Trophoblast cell (in vitro differentiated cells and primary cell): ENCODE measurements at regions not wholly inside any gene's neighbourhood (a gene's known extent, or its start where the extent isn't known, plus 50 kb on each side); places are given as distances from the start of the nearest gene placed in this dataset.

Experiments
- DNase-seq, 2 donors: peaks; one replicate each; pipeline ENCODE4 v3.0.0-alpha.2; 2016
- H2AFZ ChIP-seq: 2 replicates; pipeline ENCODE4 v1.6.1; 2013; ENCODE audit warnings: low read length, moderate library complexity, mild to moderate bottlenecking; ENCODE audit not compliant: insufficient read depth, poor library complexity
- H2AK5ac ChIP-seq: 2 replicates; pipeline ENCODE4 v1.6.1; 2013; ENCODE audit warnings: mild to moderate bottlenecking, low read length
- H2BK120ac ChIP-seq: 2 replicates; pipeline ENCODE4 v1.6.1; 2013; ENCODE audit warnings: low read length, mild to moderate bottlenecking, moderate library complexity; ENCODE audit not compliant: insufficient read depth, poor library complexity
- H2BK12ac ChIP-seq: 2 replicates; pipeline ENCODE4 v1.6.1; 2013; ENCODE audit warnings: mild to moderate bottlenecking, low read length, moderate library complexity
- H2BK5ac ChIP-seq: 2 replicates; pipeline ENCODE4 v1.6.1; 2013; ENCODE audit warnings: low read length, low read depth, moderate library complexity, mild to moderate bottlenecking; ENCODE audit not compliant: poor library complexity
- H3K14ac ChIP-seq: 2 replicates; pipeline ENCODE4 v1.6.1; 2013; ENCODE audit warnings: mild to moderate bottlenecking, low read length
- H3K18ac ChIP-seq: 2 replicates; pipeline ENCODE4 v1.6.1; 2013; ENCODE audit warnings: mild to moderate bottlenecking, low read length
- H3K23ac ChIP-seq: 2 replicates; pipeline ENCODE4 v1.6.1; 2013; ENCODE audit warnings: low read length
- H3K27ac ChIP-seq: 2 replicates; pipeline ENCODE4 v1.5.1; 2013; ENCODE audit warnings: low read depth, mild to moderate bottlenecking, inconsistent platforms, low read length, moderate library complexity
- H3K27me3 ChIP-seq: 2 replicates; pipeline ENCODE4 v1.6.1; 2013; ENCODE audit warnings: inconsistent platforms, mild to moderate bottlenecking, low read length, moderate library complexity; ENCODE audit not compliant: insufficient read depth
- H3K36me3 ChIP-seq, 2 experiments: 1 replicate in 1 of 2; 2 replicates in 1 of 2; pipeline ENCODE4 v1.6.1; 2013; ENCODE audit warnings: low read length in 2 of 2, mild to moderate bottlenecking in 2 of 2, moderate library complexity in 1 of 2; ENCODE audit not compliant: insufficient read depth in 2 of 2, control insufficient read depth in 1 of 2
- H3K4ac ChIP-seq: 2 replicates; pipeline ENCODE4 v1.6.1; 2013; ENCODE audit warnings: low read depth, mild to moderate bottlenecking, low read length, moderate library complexity
- H3K4me1 ChIP-seq, 2 experiments: 1 replicate in 1 of 2; 2 replicates in 1 of 2; pipeline ENCODE4 v1.6.1; 2013; ENCODE audit warnings: low read length in 2 of 2, mild to moderate bottlenecking in 2 of 2, moderate library complexity in 1 of 2; ENCODE audit not compliant: insufficient read depth in 2 of 2, control insufficient read depth in 1 of 2
- H3K4me2 ChIP-seq: 2 replicates; pipeline ENCODE4 v1.6.1; 2013; ENCODE audit warnings: inconsistent platforms, mild to moderate bottlenecking, low read length, moderate library complexity
- H3K4me3 ChIP-seq: 2 replicates; pipeline ENCODE4 v1.5.1; 2013; ENCODE audit warnings: mild to moderate bottlenecking, low read depth, low read length, inconsistent platforms
- H3K79me1 ChIP-seq: one replicate; pipeline ENCODE4 v1.6.1; 2013; ENCODE audit warnings: low read length
- H3K79me2 ChIP-seq: 2 replicates; pipeline ENCODE4 v1.6.1; 2013; ENCODE audit warnings: low read length, mild to moderate bottlenecking; ENCODE audit not compliant: control insufficient read depth, insufficient read depth, poor library complexity
- H3K9ac ChIP-seq: 2 replicates; pipeline ENCODE4 v1.6.1; 2013; ENCODE audit warnings: mild to moderate bottlenecking, low read length
- H3K9me3 ChIP-seq: 2 replicates; pipeline ENCODE4 v1.6.1; 2013; ENCODE audit warnings: low read depth, mild to moderate bottlenecking, control low read depth, inconsistent platforms, low read length; ENCODE audit not compliant: insufficient read depth
- H4K12ac ChIP-seq: 2 replicates; pipeline ENCODE4 v1.6.1; 2013; ENCODE audit warnings: low read depth, mild to moderate bottlenecking, low read length, moderate library complexity
- H4K8ac ChIP-seq: 2 replicates; pipeline ENCODE4 v1.6.1; 2013; ENCODE audit warnings: low read depth, mild to moderate bottlenecking, low read length, moderate library complexity
- H4K91ac ChIP-seq: one replicate; pipeline ENCODE4 v1.6.1; 2013; ENCODE audit warnings: low read depth, mild to moderate bottlenecking, low read length, moderate library complexity
- WGBS: extraction: QIAGEN DNeasy Blood & Tissue Kit; methylation state at CpG from one replicate; pipeline ENCODE4 v1.1.7; 2013; ENCODE audit warnings: missing lambda C conversion rate; ENCODE audit not compliant: insufficient read length, insufficient coverage; ENCODE audit errors: extremely low coverage; 5-methylcytosine and 5-hydroxymethylcytosine counted together

DNA sequence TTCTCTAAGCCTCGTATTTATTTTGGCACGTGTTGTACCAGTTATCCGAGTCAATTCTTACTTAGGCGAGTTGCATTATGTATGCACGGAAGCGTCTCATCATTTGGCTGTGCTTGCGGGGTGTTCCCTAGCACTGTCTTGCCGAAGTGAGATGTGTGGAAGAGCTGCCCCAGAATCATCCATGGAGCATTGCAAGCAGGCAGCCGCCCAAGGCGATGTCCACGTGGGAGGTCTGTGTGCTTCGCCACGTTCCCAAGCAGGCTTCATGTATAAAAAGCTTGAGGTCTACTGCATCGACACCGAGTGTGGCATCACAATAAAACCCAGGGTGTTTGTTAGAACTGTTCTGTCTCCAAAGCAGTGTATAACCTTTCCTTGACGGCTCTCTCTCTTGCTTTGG is 849.9 kb downstream of the DCDC2C start:
- no CpG with 5 or more reads among the region's 16 CpGs for WGBS
- Histone ChIP-seq H3K27me3 (no peaks in the 10 kb centered on the region), H3K79me2 (no peaks in the 10 kb centered on the region), H3K36me3 (no peaks in the 10 kb centered on the region), H2BK12ac (no peak overlapping the region), H3K4me1 (no peaks in the 10 kb centered on the region), H2BK120ac (no peak overlapping the region), H4K12ac (no peak overlapping the region), H4K8ac (no peak overlapping the region), H2AFZ (no peak overlapping the region), H3K4me3 (no peak overlapping the region), H2BK5ac (no peak overlapping the region), H3K23ac (no peak overlapping the region), H3K18ac (no peak overlapping the region), H3K79me1 (no peaks in the 10 kb centered on the region), H2AK5ac (no peak overlapping the region), H3K4me2 (no peak overlapping the region), H4K91ac (no peak overlapping the region), H3K4ac (no peak overlapping the region), H3K27ac (no peak overlapping the region), H3K14ac (no peak overlapping the region), H3K9me3 (no peaks in the 10 kb centered on the region), H3K9ac (no peak overlapping the region)
- DNase-seq: no peak

DNA sequence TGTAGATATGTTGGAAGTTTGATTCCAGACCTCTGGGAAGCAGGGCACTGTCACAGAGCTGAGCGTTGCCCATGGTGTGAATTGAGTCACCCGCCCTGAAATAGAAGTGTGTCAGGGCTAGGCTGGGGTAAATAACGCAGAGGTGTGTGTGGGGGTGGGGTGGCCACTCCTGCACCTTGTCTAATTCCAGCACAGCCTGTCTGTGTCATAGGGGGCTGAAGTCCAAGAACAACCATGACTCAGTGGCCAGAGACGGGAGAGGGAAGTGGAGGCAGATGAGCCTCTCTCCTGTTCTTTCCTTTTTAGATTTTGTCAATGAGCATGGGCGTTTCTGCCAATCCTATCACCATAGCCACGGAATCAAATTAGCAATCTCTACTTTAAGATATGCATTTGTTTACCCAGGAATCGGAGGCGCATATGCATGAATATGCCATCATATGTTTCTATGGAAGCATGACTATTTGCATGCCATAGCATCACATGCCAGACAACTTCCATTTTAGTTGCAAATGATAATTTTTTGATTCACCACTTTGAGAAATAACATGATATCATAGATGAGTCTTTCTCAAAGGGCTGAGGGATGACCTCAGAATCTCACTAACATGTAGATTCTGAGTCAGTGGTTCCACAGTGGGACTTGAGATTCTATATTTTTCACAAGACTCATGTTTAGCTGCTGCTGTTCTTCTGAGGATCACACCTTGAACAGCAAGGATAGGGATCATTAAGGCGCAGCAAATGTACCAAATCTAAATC is 852.9 kb downstream of the DCDC2C start:
- no CpG with 5 or more reads among the region's 9 CpGs for WGBS
- Histone ChIP-seq H2BK5ac (no peak overlapping the region), H4K8ac (no peak overlapping the region), H3K18ac (no peak overlapping the region), H4K12ac (no peak overlapping the region), H3K27me3 (no peaks in the 10 kb centered on the region), H3K36me3 (no peaks in the 10 kb centered on the region), H3K9ac (no peak overlapping the region), H3K4me1 (no peaks in the 10 kb centered on the region), H2AK5ac (no peak overlapping the region), H3K79me2 (no peaks in the 10 kb centered on the region), H3K4me2 (no peak overlapping the region), H3K27ac (no peak overlapping the region), H3K79me1 (no peaks in the 10 kb centered on the region), H3K9me3 (no peaks in the 10 kb centered on the region), H2AFZ (no peak overlapping the region), H4K91ac (no peak overlapping the region), H3K23ac (no peak overlapping the region), H2BK120ac (no peak overlapping the region), H2BK12ac (no peak overlapping the region), H3K14ac (no peak overlapping the region), H3K4ac (no peak overlapping the region), H3K4me3 (no peak overlapping the region)
- no peak for DNase-seq

GRCh38 chr2:4561196-4561595 is 857.8 kb downstream of the DCDC2C start:
- H2BK120ac ChIP-seq: no peak overlapping the region
- H3K79me1 ChIP-seq: no peaks in the 10 kb centered on the region
- no peak overlapping the region for H2BK12ac ChIP-seq
- H3K4me2 ChIP-seq: no peak overlapping the region
- no peak overlapping the region for H3K18ac ChIP-seq
- no peak overlapping the region for H3K9ac ChIP-seq
- H4K91ac ChIP-seq: no peak overlapping the region
- no peaks in the 10 kb centered on the region for H3K27me3 ChIP-seq
- no peaks in the 10 kb centered on the region for H3K79me2 ChIP-seq
- DNase-seq: no peak
- H3K4me1 ChIP-seq: no peaks in the 10 kb centered on the region
- no peaks in the 10 kb centered on the region for H3K36me3 ChIP-seq
- H3K4ac ChIP-seq: no peak overlapping the region
- no peak overlapping the region for H4K8ac ChIP-seq
- no peak overlapping the region for H3K14ac ChIP-seq
- H3K4me3 ChIP-seq: no peak overlapping the region
- no peak overlapping the region for H4K12ac ChIP-seq
- no peak overlapping the region for H2AFZ ChIP-seq
- no peak overlapping the region for H3K27ac ChIP-seq
- no peak overlapping the region for H3K23ac ChIP-seq
- no peak overlapping the region for H2AK5ac ChIP-seq
- H2BK5ac ChIP-seq: no peak overlapping the region
- no peaks in the 10 kb centered on the region for H3K9me3 ChIP-seq

DNA sequence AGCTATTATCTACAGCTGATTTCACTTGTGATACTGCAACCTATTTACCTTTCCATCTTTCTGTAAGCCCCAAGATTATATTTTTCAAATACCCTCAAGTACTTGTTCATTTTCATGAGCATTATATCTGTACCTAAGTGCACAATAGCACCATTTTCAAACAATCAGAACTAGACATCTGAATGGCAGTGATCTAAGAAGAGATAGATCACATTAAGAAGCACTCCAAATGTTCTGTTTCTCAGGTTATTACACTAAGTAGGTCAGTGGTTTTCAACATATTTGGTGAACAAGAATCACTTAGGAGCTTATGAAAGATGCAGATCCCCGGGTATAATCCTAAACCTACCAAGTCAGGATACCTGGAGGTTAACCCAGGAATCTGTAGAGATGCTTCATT is 872.7 kb downstream of the DCDC2C start:
- Histone ChIP-seq H2BK120ac (no peak overlapping the region), H3K27me3 (no peaks in the 10 kb centered on the region), H3K79me1 (no peaks in the 10 kb centered on the region), H3K4ac (no peak overlapping the region), H3K9me3 (no peaks in the 10 kb centered on the region), H4K12ac (no peak overlapping the region), H2AFZ (no peak overlapping the region), H2AK5ac (no peak overlapping the region), H2BK5ac (no peak overlapping the region), H3K4me1 (no peaks in the 10 kb centered on the region), H2BK12ac (no peak overlapping the region), H3K23ac (no peak overlapping the region), H3K79me2 (no peaks in the 10 kb centered on the region), H4K8ac (no peak overlapping the region), H3K36me3 (no peaks in the 10 kb centered on the region), H3K14ac (no peak overlapping the region), H3K27ac (no peak overlapping the region), H3K18ac (no peak overlapping the region), H3K4me3 (no peak overlapping the region), H3K4me2 (no peak overlapping the region), H3K9ac (no peak overlapping the region), H4K91ac (no peak overlapping the region)
- no CpG with 5 or more reads among the region's 1 CpG for WGBS
- no peak for DNase-seq
